SK-N-SH treated with all-trans-retinoic acid at 6 μM for 48 hours (cell line): ENCODE measurements at regions not wholly inside any gene's neighbourhood (a gene's known extent, or its start where the extent isn't known, plus 50 kb on each side); places are given as distances from the start of the nearest gene placed in this dataset.

Experiments used
- ATAC-seq: fragments of 200-7000 bp; cut with Tn5 transposase; 3 replicates; pipeline ENCODE4 v1.9.1; 2020; ENCODE audit warnings: mild to moderate bottlenecking, moderate library complexity
- CSDC2 ChIP-seq: fragments of 250-450 bp; sonication (Bioruptor Pico); IDR thresholded peaks from 2 replicates; pipeline ENCODE4 v1.5.0; 2020; ENCODE audit warnings: mild to moderate bottlenecking, moderate library complexity
- CSRNP3 ChIP-seq: fragments of 250-450 bp; sonication (Bioruptor Pico); IDR thresholded peaks from 2 replicates; pipeline ENCODE4 v1.5.1; 2021; ENCODE audit warnings: mild to moderate bottlenecking, moderate library complexity
- ESRRG ChIP-seq: fragments of 250-450 bp; sonication (Bioruptor Pico); IDR thresholded peaks from 2 replicates; pipeline ENCODE4 v1.6.1; 2021; ENCODE audit warnings: mild to moderate bottlenecking
- GLIS3 ChIP-seq: fragments of 250-450 bp; sonication (Bioruptor Pico); IDR thresholded peaks from 2 replicates; pipeline ENCODE4 v1.5.0; 2020; ENCODE audit warnings: mild to moderate bottlenecking, moderate library complexity
- ISL1 ChIP-seq: fragments of 250-450 bp; sonication (Bioruptor Pico); IDR thresholded peaks from 2 replicates; pipeline ENCODE4 v2.1.2; 2022; ENCODE audit warnings: mild to moderate bottlenecking, moderate library complexity
- OSR1 ChIP-seq: fragments of 250-450 bp; sonication (Bioruptor Pico); IDR thresholded peaks from 2 replicates; pipeline ENCODE4 v1.8.0; 2022; ENCODE audit warnings: moderate library complexity, mild to moderate bottlenecking, inconsistent platforms
- PATZ1 ChIP-seq: fragments of 250-450 bp; sonication (Bioruptor Pico); IDR thresholded peaks from 2 replicates; pipeline ENCODE4 v1.8.0; 2020; ENCODE audit warnings: mild to moderate bottlenecking, moderate library complexity, borderline replicate concordance
- PPARA ChIP-seq: fragments of 250-450 bp; sonication (Bioruptor Pico); IDR thresholded peaks from 2 replicates; pipeline ENCODE4 v1.5.0; 2020; ENCODE audit warnings: mild to moderate bottlenecking, borderline replicate concordance
- RARB ChIP-seq: fragments of 250-450 bp; sonication (Bioruptor Pico); IDR thresholded peaks from 2 replicates; pipeline ENCODE4 v1.8.0; 2021; ENCODE audit warnings: mild to moderate bottlenecking, moderate library complexity
- TOX ChIP-seq: fragments of 250-450 bp; sonication (Bioruptor Pico); IDR thresholded peaks from 2 replicates; pipeline ENCODE4 v1.8.0; 2021; ENCODE audit warnings: mild to moderate bottlenecking, moderate library complexity, borderline replicate concordance
- TSHZ2 ChIP-seq: fragments of 250-450 bp; sonication (Bioruptor Pico); IDR thresholded peaks from 2 replicates; pipeline ENCODE4 v1.5.0; 2020; ENCODE audit warnings: mild to moderate bottlenecking, moderate library complexity
- ZC3H10 ChIP-seq: fragments of 250-450 bp; sonication (Bioruptor Pico); IDR thresholded peaks from 2 replicates; pipeline ENCODE4 v1.5.1; 2021; ENCODE audit warnings: mild to moderate bottlenecking, moderate library complexity
- ZFP3 ChIP-seq: fragments of 250-450 bp; sonication (Bioruptor Pico); IDR thresholded peaks from 2 replicates; pipeline ENCODE4 v1.5.0; 2020; ENCODE audit warnings: mild to moderate bottlenecking, moderate library complexity
- ZFP30 ChIP-seq: fragments of 450-650 bp; formaldehyde crosslinking; IDR thresholded peaks from 2 replicates; pipeline ENCODE4 v1.5.0; 2022; ENCODE audit warnings: mild to moderate bottlenecking, moderate library complexity
- ZNF565 ChIP-seq: fragments of 450-650 bp; formaldehyde crosslinking; conservative IDR thresholded peaks from 2 replicates; pipeline ENCODE4 v1.5.0; 2020; ENCODE audit warnings: low read depth, mild to moderate bottlenecking, moderate library complexity
- ZNF70 ChIP-seq: fragments of 450-650 bp; formaldehyde crosslinking; IDR thresholded peaks from 2 replicates; pipeline ENCODE4 v1.5.0; 2020; ENCODE audit warnings: mild to moderate bottlenecking, moderate library complexity
- ZNF8 ChIP-seq: fragments of 450-650 bp; formaldehyde crosslinking; IDR thresholded peaks from 2 replicates; pipeline ENCODE4 v1.5.0; 2020; ENCODE audit warnings: mild to moderate bottlenecking, moderate library complexity
- TF ChIP-seq, protein P1 (sequence below): fragments of 250-450 bp; sonication (Bioruptor Pico); IDR thresholded peaks from 2 replicates; pipeline ENCODE4 v1.5.1; 2020; ENCODE audit warnings: low read depth, mild to moderate bottlenecking, moderate library complexity

GRCh38 chr2:217016796-217017419 lies 157.0 kb upstream of the TNP1 start:
- no peak for TF ChIP-seq ZFP30 (CRISPR knock-in tag)
- TF ChIP-seq, protein P1, sequence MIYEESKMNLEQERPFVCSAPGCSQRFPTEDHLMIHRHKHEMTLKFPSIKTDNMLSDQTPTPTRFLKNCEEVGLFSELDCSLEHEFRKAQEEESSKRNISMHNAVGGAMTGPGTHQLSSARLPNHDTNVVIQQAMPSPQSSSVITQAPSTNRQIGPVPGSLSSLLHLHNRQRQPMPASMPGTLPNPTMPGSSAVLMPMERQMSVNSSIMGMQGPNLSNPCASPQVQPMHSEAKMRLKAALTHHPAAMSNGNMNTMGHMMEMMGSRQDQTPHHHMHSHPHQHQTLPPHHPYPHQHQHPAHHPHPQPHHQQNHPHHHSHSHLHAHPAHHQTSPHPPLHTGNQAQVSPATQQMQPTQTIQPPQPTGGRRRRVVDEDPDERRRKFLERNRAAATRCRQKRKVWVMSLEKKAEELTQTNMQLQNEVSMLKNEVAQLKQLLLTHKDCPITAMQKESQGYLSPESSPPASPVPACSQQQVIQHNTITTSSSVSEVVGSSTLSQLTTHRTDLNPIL (CRISPR knock-in tag) = no peak
- TF ChIP-seq RARB (CRISPR knock-in tag) = no peak
- no peak for TF ChIP-seq TOX (CRISPR knock-in tag)
- no peak for TF ChIP-seq GLIS3
- no peak for TF ChIP-seq ZNF70
- no peak for TF ChIP-seq TSHZ2
- TF ChIP-seq ZNF565 = no peak
- TF ChIP-seq, all 23 proteins: peak for 0
- ATAC-seq = no peak

DNA sequence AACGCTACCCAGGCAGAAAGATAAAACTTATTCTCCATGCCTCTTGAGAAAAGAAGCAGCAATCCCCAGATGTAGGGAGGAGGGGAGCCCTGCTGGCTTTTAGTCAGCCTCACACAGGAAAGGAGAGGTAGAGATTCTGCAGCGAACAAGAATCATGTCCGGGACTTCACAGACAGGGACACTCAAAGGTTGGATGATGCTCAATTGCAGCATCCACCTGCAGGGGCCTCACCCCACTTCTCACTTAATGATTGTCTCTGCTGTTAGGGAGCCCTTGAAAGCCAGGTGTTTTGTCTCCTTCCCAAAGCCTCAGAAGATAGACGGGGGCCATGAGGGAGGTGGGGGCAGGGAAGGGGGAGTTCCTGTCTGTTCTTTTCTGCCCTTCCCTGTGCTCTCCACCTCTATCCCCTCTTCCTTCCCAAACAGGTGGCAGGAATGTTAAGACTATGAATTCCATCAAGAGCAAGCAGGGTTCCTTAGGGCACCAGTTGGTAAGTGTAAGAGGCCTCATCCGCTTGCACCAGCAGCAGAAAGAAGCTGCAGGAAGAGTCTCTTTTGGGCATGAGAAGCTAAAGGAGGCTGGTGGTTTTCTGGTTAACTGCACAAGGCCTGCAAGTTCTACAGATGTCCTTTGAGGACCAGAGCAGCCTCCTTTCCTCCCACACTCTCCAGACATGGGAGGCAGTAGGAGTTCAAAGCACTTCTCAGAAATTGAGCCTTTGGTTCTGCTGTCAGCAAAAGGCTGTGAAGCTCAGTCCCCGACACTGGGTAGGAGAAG lies 154.7 kb upstream of the TNP1 start:
- no peak for TF ChIP-seq ZNF565
- TF ChIP-seq GLIS3 = no peak
- no peak for TF ChIP-seq ZNF8
- no peak for TF ChIP-seq ZC3H10 (CRISPR knock-in tag)
- TF ChIP-seq TSHZ2 = no peak
- no peak for TF ChIP-seq RARB (CRISPR knock-in tag)
- no peak for TF ChIP-seq TOX (CRISPR knock-in tag)
- TF ChIP-seq, protein P1 (CRISPR knock-in tag) = no peak
- no peak for TF ChIP-seq ESRRG
- no peak for TF ChIP-seq ISL1 (CRISPR knock-in tag)
- TF ChIP-seq ZFP3 (CRISPR knock-in tag) = no peak
- TF ChIP-seq PPARA (CRISPR knock-in tag) = no peak
- TF ChIP-seq CSRNP3 (CRISPR knock-in tag) = no peak
- TF ChIP-seq OSR1 (CRISPR knock-in tag) = no peak
- TF ChIP-seq ZNF70 = no peak
- TF ChIP-seq CSDC2 (CRISPR knock-in tag) = no peak
- no peak for TF ChIP-seq ZFP30 (CRISPR knock-in tag)
- no peak for TF ChIP-seq PATZ1 (CRISPR knock-in tag)
- no peak for ATAC-seq
